GM18870 (cell line): ENCODE measurements at regions not wholly inside any gene's neighbourhood (a gene's known extent, or its start where the extent isn't known, plus 50 kb on each side); places are given as distances from the start of the nearest gene placed in this dataset.

Experiments
- ATAC-seq: cut with Tn5 transposase; IDR thresholded peaks from one replicate; pipeline ENCODE4 v1.9.1; 2021; ENCODE audit warnings: moderate library complexity; ENCODE audit not compliant: unreplicated experiment

GRCh38 chr7:117929237-117929636 lies 56.0 kb upstream of the CTTNBP2 start:
- no peak for ATAC-seq

DNA sequence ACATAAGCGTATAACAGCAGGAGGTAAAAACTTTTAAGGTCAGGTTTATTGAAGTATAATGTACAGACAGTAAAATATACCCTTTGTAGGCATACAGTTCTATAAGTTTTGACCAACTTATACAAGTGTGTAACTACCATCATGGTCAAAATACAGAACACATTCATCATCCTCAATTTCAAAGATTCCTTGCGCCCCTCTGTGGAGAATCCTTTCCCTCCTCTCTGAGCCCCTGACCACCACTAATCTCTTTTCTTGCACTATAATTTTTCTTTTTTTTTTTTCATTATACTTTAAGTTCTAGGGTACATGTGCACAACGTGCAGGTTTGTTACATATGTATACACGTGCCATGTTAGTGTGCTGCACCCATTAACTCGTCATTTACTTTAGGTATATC lies 58.1 kb upstream of the CTTNBP2 start:
- ATAC-seq = no peak

GRCh38 chr7:117937049-117937752 lies 64.0 kb upstream of the CTTNBP2 start:
- no peak for ATAC-seq

- no peak for ATAC-seq
Observed at GRCh38 chr7:117937753-117938483, 64.7 kb upstream of the CTTNBP2 start.

- no peak for ATAC-seq
Observed at GRCh38 chr7:117941138-117941810, 68.0 kb upstream of the CTTNBP2 start.

GRCh38 chr7:117942780-117943179 lies 69.5 kb upstream of the CTTNBP2 start:
- no peak for ATAC-seq

- no peak for ATAC-seq
Observed at GRCh38 chr7:117944886-117945285, 71.6 kb upstream of the CTTNBP2 start.

- no peak for ATAC-seq
Observed at GRCh38 chr7:117946151-117946633, 73.0 kb upstream of the CTTNBP2 start.

GRCh38 chr7:117949232-117949631 lies 76.0 kb upstream of the CTTNBP2 start:
- no peak for ATAC-seq

- ATAC-seq = no peak
Observed at GRCh38 chr7:117950601-117951260, 77.5 kb upstream of the CTTNBP2 start.

DNA sequence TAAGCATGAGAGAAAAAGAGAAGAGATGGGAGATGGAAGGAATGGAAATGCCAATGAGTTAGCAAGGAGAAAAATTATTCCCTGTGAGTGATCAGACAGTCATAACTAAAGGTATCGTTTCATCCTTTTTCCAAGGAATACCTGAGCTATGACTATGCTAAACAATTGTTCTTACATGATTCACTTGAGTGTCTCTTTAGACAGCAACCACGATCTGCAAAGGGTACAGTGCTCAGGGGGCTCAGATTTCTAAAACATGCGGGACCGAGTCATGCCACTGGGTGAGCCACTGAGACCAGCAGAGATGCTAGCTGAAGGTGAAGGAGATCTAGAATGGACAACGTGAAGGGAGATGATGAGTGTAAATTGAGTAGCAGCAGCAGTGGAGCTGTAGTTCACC lies 78.0 kb upstream of the CTTNBP2 start:
- ATAC-seq = no peak

- no peak for ATAC-seq
Observed at GRCh38 chr7:117951691-117952280, 78.5 kb upstream of the CTTNBP2 start.

GRCh38 chr7:117955046-117955445 lies 81.8 kb upstream of the CTTNBP2 start:
- ATAC-seq = no peak

DNA sequence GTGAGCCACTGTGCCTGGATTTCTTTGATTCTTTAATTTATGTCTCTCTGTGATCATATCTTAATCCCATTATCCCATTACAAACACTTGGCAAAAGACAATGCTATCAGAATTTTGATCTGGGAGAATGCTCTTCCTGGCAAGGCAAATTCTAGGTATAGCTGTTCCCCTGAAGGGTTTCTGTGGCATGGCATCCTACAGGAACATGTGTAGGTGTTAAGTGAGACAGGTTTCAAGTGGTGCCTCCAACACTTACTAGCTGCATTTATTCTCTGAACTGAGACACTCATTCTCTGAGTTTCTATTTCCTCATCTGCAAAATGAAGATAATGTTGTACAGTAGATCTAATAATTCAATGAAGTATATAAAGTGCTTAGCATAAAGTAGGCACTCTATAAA lies 87.1 kb upstream of the CTTNBP2 start:
- ATAC-seq = no peak

DNA sequence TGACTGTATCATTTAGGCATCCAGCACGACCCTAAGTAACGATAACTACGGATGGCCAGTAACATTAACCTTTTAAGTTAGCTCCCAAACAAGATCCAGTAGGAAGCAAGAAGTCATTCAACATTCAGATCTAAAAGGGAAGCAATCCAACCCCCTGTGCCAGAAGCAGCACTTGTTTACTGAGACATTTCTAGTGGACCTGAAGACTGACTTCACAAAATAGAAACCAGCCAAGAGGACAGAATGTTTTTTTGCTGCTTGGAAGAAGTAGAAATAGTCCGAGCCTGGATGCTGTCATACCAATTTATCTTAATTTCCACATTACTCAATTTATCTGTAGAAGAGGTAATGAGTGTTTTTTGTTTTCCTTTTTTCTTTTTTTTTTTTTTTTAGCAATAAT lies 88.0 kb upstream of the CTTNBP2 start:
- ATAC-seq = no peak

DNA sequence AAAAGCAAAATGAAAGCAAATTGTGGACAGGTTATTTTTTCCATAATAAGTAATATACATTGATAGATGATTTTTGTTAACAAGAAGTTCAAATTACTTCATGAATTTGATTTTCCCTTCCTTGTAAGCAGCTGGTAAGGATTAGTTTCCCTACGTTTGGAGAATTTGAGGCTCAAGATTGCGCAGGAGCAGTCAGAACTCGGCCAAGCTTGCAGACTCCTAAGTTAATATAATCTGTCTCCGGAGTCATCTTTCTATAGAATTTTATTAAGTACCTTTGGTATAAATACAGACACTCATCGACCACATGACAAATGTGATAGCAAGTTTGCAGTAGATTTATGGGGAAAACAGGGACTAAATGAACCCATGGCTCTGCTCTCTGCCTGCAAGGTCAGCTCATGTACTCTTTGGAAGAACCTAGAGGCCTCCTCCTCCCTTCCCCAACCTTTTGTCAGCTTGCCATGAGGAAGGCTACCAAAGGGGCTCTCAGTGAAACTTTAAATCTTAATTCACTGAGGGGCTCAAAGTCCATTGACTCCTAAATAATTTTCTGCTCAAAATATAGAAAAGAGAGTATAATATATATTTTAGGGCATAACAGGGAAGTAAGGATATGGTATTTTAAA lies 89.2 kb upstream of the CTTNBP2 start:
- ATAC-seq = no peak

DNA sequence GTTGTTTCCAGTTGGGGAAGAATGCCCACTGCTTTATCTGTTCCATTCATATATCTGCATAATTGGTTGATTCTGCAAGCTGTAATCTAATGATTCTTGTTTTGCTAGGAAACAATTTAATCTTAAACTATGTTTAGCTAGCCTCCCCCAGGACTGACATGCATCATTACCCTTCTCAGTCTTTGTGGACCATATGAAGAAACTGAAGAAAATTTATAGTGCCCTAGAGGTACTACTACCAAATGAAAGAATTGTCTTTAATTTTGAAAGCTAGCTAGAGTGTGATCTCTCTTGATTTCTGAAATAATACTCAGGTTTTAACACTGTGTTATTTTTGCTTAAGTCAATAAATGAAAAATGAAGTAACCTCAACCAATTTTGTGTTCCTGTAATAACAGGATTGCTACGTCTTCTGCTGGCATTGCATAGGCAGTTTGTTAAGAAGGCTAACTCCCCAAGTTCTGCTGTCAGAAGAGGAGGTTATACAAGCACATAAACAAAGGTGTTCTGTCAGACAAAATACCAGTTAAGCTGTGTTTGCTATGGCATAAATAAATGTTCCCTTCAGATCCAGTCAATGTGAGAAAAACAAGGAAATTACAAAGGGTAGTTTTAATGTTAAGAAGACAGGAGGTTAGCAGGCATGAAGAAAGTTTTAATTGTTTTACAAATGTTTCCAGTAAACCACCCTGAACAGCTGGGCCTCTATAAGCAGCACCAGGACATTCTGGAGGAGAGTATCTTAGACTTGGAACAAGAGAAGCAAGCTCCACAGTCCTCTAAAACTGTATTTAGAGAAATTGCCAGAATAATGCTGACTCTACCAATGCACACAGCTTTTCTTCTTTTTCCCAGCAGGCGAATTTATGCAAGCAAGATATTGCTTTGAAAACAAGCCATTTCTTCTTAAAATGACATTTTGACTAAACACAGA lies 90.3 kb upstream of the CTTNBP2 start:
- ATAC-seq = no peak

DNA sequence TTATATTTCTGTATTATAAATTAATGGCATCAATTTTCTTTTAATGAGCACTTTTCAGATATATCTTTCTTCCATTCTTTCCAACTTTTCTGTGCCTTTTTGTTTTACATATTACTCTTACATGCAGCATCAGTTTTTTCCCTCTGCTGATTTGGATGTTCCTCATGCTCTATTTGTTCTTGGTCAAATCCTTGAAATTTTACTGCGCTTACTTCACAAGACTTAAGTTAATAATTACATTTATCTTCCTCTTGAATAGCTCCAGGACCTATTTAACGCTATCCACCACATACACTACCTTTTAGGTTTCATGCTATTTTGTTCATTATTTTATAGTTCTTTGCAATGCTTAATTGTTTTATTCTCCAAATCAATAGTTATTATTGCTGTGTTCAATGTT lies 97.6 kb upstream of the CTTNBP2 start:
- no peak for ATAC-seq

DNA sequence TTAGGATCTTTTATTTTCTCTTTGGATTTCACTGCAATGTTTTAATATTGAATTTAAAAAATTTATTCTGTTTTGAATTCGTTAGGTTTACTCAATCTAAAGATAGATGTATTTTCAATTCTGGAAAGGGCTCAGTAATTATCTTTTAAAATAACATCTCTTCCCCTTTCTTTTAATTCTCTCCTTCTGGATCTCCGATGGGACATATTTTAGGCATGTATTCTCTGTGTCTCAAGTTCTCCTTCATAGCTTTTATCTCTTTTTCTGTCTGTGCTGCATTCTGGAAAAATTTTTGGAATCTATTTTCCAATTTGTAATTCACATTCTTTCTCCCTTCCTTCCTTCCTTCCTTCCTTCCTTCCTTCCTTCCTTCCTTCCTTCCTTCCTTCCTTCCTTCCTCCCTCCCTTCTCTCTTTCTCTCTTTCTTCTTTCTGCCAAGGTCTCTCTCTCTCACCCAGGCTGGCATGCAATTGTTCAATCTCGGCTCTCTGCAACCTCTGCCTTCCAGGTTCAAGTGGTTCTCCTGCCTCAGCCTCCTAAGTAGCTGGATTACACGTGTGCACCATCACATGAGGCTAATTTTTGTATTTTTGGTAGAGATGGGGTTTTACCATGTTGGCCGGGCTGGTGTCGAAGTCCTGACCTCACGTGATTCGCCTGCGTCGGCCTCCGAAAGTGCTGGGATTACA lies 98.5 kb upstream of the CTTNBP2 start:
- no peak for ATAC-seq
